Esophagus squamous epithelium (tissue), 4 donors: ENCODE measurements at regions not wholly inside any gene's neighbourhood (a gene's known extent, or its start where the extent isn't known, plus 50 kb on each side); places are given as distances from the start of the nearest gene placed in this dataset.

ENCODE experiments used
- POLR2A ChIP-seq, 4 donors: fragments of 450-650 bp; IDR thresholded peaks; one replicate each; pipeline ENCODE4 v1.6.1; 2017; ENCODE audit warnings: antibody characterized with exemption in 4 of 4, mild to moderate bottlenecking in 4 of 4, moderate library complexity in 3 of 4
- TF ChIP-seq, protein P1 (sequence below), 6 experiments: fragments of 450-650 bp in 4 of 6; fragments of 200-600 bp in 2 of 6; sonication (generic) in 2 of 6; IDR thresholded peaks; one replicate each; pipeline ENCODE4 v1.5.1; 2016 to 2019; ENCODE audit warnings: antibody characterized with exemption in 6 of 6, mild to moderate bottlenecking in 4 of 6, moderate library complexity in 4 of 6

- TF ChIP-seq, protein P1, sequence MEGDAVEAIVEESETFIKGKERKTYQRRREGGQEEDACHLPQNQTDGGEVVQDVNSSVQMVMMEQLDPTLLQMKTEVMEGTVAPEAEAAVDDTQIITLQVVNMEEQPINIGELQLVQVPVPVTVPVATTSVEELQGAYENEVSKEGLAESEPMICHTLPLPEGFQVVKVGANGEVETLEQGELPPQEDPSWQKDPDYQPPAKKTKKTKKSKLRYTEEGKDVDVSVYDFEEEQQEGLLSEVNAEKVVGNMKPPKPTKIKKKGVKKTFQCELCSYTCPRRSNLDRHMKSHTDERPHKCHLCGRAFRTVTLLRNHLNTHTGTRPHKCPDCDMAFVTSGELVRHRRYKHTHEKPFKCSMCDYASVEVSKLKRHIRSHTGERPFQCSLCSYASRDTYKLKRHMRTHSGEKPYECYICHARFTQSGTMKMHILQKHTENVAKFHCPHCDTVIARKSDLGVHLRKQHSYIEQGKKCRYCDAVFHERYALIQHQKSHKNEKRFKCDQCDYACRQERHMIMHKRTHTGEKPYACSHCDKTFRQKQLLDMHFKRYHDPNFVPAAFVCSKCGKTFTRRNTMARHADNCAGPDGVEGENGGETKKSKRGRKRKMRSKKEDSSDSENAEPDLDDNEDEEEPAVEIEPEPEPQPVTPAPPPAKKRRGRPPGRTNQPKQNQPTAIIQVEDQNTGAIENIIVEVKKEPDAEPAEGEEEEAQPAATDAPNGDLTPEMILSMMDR (IDR thresholded peaks at IDR 0.05), result no peak
- no peak for TF ChIP-seq POLR2A (IDR thresholded peaks at IDR 0.05)
Measured at GRCh38 chrX:805988-806387, 175.4 kb downstream of the SHOX start.
